NCI-H1417 (cell line): ENCODE measurements at regions not wholly inside any gene's neighbourhood (a gene's known extent, or its start where the extent isn't known, plus 50 kb on each side); places are given as distances from the start of the nearest gene placed in this dataset.
"Not testable (repeated sequence)": the region's sequence is repeated elsewhere in the genome, so short reads cannot be mapped to it uniquely, and the experiment has no call there.

Experiments
- DNase-seq, 3 experiments: peaks; one replicate each; lab custom pipeline; 2025; lab: John Stamatoyannopoulos, UW

DNA sequence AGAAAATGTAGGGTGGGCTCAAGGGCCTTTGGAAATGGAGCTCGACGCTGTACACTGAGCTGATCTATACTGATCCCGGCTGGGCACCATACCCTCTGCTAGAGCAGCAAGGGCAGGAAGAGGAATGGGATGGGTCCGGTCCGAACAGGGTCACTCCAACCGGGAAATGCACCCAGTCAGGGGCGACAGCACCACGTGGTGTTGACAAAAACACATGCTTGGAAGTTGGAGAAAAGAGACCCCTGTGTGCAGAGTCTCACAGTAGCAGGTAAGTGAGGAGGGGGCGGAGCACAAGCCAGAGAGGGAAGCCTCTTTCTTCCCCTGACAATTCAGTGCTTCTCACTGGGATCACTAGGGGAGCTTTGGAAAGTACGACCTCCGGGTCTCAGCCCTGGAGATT is 84.1 kb upstream of the ASB18 start:
- DNase-seq: no peak

DNA sequence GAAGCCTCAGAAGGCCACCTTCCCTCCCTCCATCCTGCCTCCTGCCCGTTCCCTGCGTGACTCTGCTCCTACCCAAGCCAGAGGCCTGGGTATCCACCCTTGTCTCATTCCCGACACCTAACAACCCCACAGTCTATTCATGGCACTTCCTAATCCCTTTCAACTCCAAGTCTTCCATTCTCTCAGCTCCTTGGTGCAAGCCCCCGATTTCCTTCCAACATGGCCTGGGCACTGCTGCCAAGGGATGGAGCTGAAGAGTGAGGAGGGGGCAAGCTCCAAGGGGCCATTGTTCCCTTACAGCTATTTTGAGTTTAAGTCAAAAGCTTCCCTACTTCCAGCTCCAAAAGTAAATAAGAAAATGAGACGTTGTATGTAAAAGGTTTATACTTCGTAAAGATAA is 84.8 kb upstream of the ASB18 start:
- no peak for DNase-seq

DNA sequence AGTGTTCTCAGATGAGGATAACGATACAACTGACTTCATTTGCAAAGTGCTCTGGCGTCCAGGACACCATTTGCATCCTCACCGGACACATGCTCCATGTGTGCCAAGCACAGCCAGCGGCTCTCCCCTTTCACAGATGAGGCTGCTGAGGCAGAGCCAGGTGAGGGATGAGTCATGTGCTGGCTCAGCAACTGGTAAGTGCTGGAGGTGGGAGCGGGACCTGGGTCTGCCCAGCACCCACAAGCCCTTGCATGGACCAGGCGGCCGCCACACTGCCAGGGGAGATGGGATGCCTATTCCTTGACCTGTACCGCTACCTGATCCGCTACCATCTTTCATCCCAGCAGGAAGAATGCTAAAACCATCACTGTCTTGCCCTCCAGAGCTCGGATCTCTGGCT is 86.2 kb upstream of the ASB18 start:
- no peak for DNase-seq

DNA sequence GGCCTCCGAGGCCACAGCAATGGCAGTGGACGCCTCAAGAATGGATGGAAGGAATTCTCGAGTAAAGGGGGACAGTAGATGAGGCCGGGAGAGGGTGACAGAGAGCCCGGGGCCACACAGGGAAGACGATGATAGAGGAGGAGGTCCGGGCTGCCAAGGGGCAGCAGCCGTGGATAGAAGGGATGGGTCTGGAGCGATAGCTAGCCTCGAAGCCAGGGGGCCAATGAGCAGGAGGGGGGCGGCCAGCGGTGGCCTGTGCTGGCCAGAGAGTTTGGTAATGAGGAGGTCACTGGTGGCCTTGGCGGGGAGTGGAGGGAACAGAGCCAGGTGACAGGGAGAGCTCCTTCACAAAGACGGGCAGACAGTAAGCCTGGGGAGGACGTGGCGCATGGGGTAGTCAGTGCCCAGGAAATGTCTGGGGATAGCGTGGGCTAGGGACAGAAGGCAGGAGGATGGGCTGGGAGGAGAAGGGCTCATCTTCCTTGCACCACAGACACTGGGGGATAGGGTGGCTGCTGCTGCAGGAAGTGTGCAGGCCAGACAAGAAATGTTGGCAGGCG is 87.8 kb upstream of the ASB18 start:
- DNase-seq: no peak

DNA sequence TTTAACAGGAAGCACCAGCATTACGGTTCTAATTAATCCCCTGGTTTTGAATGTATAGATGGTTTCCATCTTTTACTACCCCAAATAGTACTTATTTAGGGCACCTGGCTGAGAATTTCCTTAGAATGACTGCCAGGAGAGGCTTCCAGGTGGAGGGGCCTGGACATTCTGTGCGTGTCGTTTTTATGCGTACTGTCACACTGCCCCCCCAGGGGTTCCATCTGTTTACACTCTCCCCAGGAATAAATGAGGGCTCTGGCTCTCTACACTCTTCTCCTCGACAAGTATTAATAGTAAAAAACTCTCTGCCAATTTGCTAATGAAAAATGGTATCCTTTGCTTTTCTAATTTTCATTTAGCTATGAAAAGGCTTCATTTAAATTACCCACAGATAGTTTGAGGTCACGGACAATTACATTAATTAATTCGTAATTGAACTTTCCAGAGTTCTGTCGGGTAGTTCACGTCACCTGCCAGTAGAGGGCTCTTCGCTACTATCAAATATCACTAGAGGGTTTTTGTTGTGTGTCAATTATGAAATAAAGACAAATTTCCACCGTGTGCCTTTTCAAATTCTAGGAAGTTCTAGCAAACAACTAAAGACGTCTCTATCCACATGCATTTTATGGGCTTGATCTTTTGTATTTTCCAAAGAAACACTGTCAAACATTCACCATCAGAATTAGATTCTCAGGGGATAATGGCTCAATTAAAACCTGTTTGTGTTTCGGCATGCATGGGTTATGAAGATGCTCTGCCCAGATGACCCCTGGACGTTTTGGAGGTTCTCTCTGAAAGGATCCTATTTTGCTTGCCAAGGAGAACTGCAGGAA is 88.8 kb upstream of the ASB18 start:
- peak; percentile 26 to 81 (median 45) for DNase-seq

DNA sequence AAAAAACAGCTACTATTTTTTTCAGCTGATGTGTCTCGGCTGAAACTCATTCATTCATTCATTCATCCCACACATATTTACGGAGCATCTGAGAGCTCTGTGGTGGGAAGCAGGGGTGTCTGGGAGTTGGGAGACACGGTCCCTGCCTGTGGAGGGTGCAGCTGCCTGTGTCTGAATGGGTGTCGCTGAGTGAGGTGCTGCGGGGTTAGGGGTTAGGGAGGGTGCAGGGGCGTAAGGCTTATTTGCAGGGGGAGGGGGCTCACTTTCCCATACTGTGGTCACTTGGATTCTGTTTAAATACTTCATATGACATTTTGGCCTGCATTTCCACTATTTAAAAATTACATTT is 89.4 kb upstream of the ASB18 start:
- DNase-seq: no peak

DNA sequence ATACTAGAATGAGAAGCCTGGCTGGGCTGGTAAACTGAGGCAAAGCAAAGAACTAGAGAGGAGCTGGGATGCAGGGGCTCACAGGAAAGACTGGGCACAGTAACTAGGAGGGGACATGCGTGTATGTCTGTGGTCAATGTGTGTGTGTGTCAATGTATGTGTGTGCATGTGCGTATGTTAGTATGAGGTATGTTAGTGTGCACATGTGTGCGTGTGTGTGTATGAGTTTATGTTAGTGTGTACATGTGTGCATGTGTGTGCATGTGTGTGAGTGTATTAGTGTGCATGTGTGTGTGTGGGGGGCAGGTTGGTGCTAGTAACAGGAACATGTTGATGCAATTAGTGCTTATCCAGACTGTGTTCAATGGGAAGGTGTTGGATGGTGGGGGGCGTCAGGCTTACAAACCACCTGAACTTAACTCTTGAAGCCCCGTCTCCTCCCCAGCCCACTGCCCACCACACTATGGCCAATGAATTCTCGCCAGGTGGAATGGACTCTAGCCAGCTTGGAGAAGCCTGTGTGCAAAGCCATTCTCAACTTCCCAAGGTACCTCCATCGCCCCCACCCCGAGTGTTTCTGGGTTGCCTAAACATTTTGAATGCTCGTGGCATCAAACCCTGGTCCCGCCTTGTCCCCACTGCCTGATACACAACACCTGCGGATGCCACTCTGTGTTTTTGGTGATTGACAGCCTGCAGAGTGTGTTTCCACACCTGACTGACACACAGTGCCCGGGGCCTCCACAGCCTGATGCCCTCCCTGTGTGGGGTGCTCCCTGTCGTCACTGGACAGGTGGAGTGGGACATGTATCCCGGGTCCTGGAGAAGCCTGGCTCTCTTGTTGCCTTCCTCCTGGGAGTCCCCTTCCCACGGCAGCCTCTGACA is 90.1 kb upstream of the ASB18 start:
- DNase-seq: no peak

DNA sequence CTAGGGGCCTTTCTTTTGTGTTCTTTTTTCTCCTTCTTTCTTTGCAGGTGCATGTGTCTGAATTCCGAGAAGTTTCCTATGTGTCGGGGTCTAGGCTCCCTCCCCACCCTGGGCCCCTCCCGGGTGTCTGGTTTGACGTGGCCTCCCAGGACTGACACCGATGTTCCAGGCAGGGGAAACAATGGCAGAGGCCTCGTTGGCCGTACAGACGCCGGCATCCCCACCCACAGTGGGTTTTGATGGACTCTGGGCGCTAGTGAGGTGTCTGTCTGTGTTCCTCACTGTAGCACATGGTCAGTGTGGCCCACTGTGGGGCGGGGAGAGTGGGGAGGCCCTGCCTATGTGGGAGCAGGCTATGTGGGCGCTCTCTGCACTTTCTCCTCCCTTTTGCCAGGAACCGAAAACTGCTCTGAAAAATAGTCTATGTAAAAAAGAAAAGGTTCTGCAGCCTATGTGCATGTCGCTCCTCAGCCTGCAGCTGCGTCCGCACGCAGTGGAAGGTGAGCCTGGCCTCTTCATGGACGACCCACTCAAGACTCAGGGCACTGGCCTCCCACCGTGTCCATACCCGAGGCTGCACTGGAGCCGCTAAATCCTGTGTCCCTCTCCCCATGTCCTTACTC is 90.9 kb upstream of the ASB18 start:
- DNase-seq: no peak

DNA sequence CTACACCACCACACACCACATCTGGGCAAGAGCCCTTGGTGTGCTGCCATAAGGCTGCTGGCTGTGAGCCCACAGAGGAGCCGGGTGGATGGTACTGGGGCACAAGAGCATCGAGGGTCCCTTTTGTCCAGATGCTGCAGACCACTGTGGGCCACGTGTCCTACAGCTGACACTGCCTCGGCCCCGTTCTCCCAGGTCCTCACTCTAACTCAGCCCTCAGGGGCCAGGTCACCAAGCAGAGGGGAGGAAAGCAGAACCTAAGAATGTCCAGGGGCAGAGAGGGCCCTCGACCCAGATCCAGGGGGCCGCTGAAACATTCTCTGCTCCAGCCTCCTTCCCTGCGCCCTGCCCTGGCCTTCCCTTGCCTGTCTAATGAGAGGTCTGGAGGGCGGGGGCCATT is 91.7 kb upstream of the ASB18 start:
- no peak for DNase-seq

DNA sequence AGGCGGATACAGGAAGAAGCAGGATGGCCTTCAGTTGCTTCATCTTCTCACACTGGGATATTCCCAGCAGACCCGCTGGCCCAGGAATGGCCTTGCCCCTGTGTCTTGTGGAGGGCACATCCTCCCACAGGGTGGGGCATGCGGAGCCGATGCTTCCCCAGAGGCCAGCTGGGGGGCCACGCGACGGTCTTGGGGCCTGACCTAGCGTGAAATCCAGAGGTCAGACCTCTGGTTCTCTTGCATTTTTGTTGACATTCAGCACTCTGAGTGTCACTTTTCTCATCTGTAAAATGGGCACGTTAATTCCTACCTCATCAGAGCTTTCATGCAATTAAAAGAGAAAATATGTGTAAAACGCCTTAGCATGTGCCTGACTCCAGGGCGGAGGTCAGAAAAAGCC is 92.1 kb upstream of the ASB18 start:
- not testable (repeated sequence) for DNase-seq

DNA sequence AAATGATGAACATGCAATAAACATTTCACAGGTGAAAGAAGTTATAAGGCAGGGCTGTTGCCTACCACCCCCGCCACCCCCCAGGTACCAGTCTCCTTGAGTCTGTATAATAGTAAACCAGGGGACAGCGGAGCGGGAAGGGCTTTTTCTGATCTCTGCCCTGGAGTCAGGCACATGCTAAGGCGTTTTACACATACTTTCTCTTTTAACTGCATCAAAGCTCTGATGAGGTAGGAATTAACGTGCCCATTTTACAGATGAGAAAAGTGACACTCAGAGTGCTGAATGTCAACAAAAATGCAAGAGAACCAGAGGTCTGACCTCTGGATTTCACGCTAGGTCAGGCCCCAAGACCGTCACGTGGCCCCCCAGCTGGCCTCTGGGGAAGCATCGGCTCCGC is 94.3 kb upstream of the ASB18 start:
- DNase-seq: not testable (repeated sequence)

DNA sequence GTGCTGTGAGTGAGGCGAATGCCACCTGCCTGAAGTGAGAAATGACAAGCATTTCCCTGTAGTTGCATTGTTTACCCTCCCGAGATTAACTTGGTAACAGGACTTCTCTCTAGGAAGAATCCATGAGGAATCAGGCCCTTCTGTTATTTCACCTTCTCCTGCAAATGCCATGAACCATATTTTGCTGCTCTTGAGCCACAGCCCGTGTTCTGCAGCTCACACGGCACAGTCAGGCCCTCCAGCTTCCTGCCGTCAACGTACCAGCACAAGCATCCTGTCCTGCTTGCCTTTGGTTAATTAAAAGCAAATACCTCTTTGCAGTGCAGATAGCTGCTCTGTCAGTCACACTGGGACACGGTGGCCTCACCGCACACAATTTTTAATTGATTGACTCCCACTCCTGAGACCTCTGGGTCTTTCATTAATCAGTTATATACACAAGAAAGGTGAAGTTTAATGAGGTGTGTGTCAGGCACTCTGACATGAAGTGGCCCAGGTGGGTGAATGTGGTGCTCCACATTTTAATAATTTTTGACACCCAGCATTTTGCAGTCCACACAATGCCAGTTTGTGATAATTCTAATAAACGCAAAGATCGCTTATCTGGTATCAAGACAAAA is 95.3 kb upstream of the ASB18 start:
- DNase-seq: peak in 1 of 3 experiments; percentile 20

DNA sequence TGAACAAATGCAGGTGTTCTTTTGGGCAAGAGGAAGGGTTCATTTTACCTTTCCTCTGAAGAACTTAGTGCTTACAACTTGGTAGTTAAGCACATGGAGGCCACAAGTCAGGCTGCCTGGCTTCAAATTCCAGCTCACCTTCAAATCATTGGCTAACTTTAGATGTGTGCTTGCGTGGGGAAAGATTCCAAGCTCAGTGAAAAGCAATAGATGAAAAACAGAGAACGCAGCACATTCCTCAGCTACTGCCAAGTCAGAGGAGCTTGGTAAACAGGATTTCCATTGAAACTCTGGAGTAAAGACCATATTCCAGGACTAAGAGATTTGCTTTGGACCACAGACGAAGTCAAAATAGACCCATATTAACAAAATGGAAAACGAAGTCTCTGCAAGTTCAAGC is 96.3 kb upstream of the ASB18 start:
- DNase-seq: no peak

DNA sequence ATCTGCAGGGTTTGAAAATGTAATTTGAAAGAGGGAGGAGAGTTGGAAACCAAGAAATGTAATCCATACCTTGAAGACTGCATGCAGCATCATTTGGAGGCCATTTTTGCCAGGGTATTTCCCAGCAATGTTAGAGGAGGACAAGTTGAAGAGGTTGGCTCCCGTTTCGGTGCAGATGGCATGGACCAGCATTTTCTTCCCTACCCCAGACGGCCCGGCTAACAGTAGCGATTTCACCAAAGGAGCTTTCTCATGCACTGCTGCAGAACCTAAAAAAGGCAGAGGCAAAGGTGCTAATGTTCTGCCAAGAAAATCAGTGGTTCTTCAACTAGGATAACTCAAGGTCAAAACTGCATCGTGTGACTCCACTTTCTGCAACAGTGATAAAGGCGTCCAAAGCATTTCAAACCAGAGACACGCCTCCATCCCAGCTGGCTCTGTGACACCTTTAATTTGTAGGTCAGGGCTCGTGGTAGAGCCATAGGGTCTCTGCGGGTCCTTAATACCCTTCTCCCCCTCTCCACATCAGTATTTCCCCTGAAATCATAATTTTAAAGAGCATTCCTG is 99.6 kb upstream of the ASB18 start:
- DNase-seq: no peak

DNA sequence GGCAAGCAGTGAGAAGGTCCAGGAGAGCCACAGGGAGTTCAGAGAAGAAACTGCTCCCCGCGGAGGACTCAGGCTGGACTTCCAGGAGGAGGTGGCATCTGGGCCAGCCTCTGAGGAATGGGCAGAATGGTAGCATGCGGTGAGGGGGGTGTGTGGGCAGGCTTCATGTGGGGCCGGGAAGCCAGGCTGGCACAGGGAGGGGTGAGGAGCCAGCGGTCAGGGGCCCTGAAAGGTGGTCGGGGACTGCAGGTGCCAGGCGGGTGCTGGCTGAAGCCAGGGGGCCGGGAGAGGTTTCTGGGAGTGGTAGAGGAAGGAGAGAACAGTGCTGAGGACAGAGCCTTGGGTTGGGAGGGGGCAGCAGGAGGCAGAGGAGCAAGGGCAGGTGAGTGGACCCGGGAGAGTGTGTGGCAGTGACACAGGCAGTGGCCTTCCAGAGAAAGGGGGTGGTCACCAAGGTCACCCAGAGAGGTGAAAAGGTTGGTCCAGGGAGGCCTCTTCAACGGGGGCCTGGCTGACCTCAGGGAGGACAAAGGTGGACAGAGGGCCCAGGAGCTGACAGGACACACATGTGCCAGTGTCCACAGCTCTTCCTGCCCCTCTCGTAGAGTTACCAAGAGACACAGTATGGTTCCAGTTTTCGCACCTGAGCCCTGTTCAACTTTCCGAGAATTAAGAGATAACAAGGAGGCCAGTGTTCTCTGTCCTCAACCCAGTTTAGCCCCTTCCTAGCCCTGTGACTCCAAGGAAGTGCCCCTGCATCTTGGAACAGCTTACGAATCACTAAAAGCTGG is 101.2 kb upstream of the ASB18 start:
- DNase-seq: no peak

DNA sequence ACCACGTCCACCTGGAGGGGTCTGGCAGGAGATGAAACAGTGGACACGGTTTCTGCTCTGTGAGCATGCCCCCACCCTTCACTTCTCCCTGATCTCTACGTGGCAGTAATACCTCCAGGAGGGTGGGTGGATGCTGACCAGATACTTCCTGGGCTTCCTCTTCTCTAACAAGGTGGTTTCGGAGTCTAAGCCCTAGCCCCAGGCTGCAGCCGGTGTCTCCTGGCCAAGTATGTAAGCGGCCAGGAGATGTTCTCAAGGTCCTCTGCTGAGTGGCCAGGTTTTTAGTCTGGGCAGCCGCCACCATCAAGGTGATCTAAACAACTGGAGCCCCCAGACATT is 101.8 kb upstream of the ASB18 start:
- no peak for DNase-seq

DNA sequence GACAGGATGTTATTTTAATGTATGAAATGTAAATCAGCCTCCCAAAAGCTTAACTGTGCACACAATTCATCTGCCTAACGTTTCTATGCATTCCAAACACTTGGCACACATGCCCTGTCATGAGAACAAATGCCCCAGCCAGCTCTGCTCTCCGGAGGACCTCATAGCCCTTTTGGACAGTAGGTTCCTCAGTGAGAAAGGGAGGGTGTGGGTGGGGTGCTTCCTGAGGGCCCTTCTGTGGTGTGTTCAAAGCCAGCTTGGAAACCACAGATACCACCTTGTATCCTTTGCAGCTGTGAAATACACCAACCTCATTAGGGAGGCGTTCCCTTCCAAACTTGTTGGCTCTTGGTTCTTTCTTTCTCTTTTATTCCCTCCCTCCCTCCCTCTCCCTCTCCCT is 102.2 kb upstream of the ASB18 start:
- no peak for DNase-seq

DNA sequence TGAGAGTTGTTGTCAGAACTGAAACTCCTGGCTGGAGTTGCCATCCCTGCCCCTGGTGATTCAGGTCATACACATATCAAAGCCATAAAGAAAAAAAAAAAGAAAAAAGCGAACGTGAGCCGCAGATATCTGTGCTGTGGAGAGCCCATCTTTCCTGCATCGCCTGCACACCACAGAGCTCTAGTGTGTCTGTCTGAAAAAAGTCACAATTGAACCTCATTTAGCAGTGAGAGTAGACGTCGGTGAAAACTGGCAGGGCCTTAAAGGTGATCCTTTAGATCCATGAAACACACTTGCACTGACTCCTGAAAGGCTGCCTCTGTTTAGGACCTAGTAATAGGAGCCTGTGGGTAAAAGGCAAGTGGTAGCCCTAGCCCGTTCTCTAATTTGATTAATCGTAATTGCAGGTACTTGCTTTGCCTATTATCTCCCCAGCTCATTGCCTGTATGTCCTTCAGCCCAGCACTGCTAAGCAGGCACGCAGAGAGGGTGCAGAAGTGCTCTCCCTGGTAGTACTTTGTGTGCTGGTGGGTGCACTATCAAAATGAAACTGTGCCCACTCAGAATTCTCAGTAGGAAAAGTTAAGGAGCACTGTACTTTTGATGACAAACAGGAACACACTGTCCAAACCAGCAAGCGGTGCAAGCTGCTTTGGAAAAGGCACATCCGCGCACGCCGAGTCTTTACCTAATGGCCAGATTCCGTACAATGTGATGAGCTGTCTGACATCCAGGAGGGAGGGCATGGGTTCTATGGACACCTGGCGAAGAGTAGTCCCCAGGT is 103.5 kb upstream of the ASB18 start:
- DNase-seq: peak in 1 of 3 experiments; percentile 25

DNA sequence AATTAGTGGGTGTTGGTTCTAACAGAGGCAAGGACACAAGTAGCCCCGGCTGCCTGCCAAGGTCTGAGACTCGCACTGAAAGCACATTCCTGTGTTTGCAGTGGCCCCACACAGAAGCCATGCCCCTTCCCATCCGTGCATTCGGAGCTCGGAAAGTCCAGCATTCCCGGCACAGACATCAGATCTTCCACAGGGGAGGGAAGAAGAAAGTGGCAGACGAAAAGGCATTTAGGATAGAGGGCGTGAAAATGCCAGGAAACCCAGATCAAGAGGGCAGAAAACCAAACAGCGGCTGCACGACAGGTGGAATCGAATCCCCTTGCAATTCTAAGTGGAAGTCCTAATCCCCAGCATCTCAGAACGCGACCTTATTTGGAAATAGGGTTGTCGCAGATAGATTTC is 105.5 kb upstream of the ASB18 start:
- no peak for DNase-seq

DNA sequence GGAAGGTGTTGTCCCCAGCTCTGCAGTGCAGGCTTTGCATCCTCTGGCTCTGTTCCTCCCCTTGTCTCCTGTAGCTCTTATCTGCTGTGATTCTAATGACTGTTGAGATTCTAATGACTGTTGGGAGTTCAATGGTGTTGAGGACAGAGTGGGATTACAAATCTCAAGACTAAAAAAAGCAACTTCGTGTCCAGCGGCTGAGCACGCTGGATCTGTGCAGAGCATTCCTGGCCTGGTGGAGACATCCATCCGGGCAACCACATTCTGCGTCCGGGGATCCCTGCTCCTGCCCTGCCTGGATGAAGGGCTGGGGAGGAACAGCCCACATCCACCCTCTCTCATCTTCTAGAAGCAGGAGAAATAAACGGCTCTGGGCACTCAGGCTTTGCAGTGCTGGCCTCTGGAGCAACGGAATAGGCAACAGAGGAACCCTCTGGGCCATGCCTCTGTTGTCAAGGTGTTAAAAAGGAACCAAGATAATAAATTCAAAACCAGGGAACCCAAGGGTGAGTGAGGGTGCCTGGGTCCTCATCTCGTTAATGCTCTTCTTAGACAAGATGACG is 106.7 kb upstream of the ASB18 start:
- DNase-seq: no peak
